Caco-2 (cell line): ENCODE measurements at regions not wholly inside any gene's neighbourhood (a gene's known extent, or its start where the extent isn't known, plus 50 kb on each side); places are given as distances from the start of the nearest gene placed in this dataset.

ENCODE experiments used
- BruUV-seq: library from RNA; stranded (reverse); fragments of 400-500 nt; replicated peaks from 2 replicates; lab custom pipeline; 2021; lab: Mats Ljungman, UMichigan
- CTCF ChIA-PET: fragments of 300-600 bp; sonication (Branson Sonifier 250); formaldehyde crosslinking; loops from one replicate; lab custom pipeline; 2022; ENCODE audit warnings: antibody characterized with exemption; lab: Charles Lee
- POLR2A ChIA-PET: fragments of 300-600 bp; sonication (Branson Sonifier 250); formaldehyde crosslinking; loops from one replicate; lab custom pipeline; 2022; ENCODE audit warnings: antibody characterized with exemption; lab: Charles Lee
- DNase-seq, 2 experiments: peaks; one replicate each; pipeline versions ENCODE4 v3.0.0 to v3.0.0-alpha.2; 2020 to 2022
- H3K27me3 ChIP-seq: replicated peaks from 2 replicates; pipeline ENCODE4 v1.6.0; 2011; ENCODE audit warnings: low read length; ENCODE audit not compliant: control insufficient read depth, insufficient read depth
- H3K36me3 ChIP-seq: 2 replicates; pipeline ENCODE4 v1.5.1; 2011; ENCODE audit warnings: low read length; ENCODE audit not compliant: control insufficient read depth, insufficient read depth
- H3K4me1 ChIP-seq: fragments of 250-450 bp; sonication (Bioruptor Pico); 2 replicates; pipeline ENCODE4 v1.5.1; 2020; ENCODE audit warnings: mild to moderate bottlenecking
- H3K4me3 ChIP-seq: 2 replicates; pipeline ENCODE4 v1.5.1; 2011; ENCODE audit warnings: low read depth, mild to moderate bottlenecking, control low read depth, low read length
- H3K9me3 ChIP-seq: fragments of 250-450 bp; sonication (Bioruptor Pico); 2 replicates; pipeline ENCODE4 v1.5.1; 2020; ENCODE audit warnings: mild to moderate bottlenecking, moderate library complexity
- H3K27ac Mint-ChIP-seq: one replicate; pipeline ENCODE4 v1.8.0; 2022; ENCODE audit warnings: mixed read lengths; ENCODE audit not compliant: unreplicated experiment
- H3K27me3 Mint-ChIP-seq: one replicate; pipeline ENCODE4 v1.8.0; 2022; ENCODE audit warnings: mixed read lengths; ENCODE audit not compliant: insufficient read depth, unreplicated experiment
- H3K36me3 Mint-ChIP-seq: one replicate; pipeline ENCODE4 v1.8.0; 2022; ENCODE audit warnings: mild to moderate bottlenecking, mixed read lengths; ENCODE audit not compliant: insufficient read depth, unreplicated experiment
- H3K4me1 Mint-ChIP-seq: one replicate; pipeline ENCODE4 v1.8.0; 2022; ENCODE audit warnings: low read depth, mixed read lengths; ENCODE audit not compliant: unreplicated experiment
- H3K4me3 Mint-ChIP-seq: one replicate; pipeline ENCODE4 v1.8.0; 2022; ENCODE audit warnings: mild to moderate bottlenecking, moderate library complexity, mixed read lengths; ENCODE audit not compliant: unreplicated experiment
- H3K9me3 Mint-ChIP-seq: one replicate; pipeline ENCODE4 v1.8.0; 2022; ENCODE audit warnings: mixed read lengths; ENCODE audit not compliant: unreplicated experiment
- CTCF ChIP-seq, 2 experiments: fragments of 200-600 bp in 1 of 2; IDR thresholded peaks; 1 replicate in 1 of 2; 2 replicates in 1 of 2; pipeline versions ENCODE4 v1.5.1 to v1.8.0; 2011 to 2022; ENCODE audit warnings: antibody characterized with exemption in 1 of 2, control low read depth in 1 of 2, inconsistent platforms in 1 of 2, low read depth in 1 of 2, low read length in 1 of 2, mild to moderate bottlenecking in 1 of 2, moderate library complexity in 1 of 2; ENCODE audit not compliant: insufficient read depth in 1 of 2, severe bottlenecking in 1 of 2, unreplicated experiment in 1 of 2
- intact Hi-C: fragments of 100-400 bp; cut with micrococcal nuclease; formaldehyde crosslinking; loops from one replicate; pipeline ENCODE4 v1.10.0; 2022; ENCODE audit not compliant: unreplicated experiment

GRCh38 chr6:115053169-115053860 lies 710.5 kb upstream of the HS3ST5 start:
- H3K36me3 Mint-ChIP-seq, result peaks cover 6% of the 10 kb centered on the region
- DNase-seq, result no peak
- no peaks in the 10 kb centered on the region for H3K36me3 ChIP-seq
- ChIA-PET POLR2A (no interaction called here), CTCF (no interaction called here)
- H3K4me1 ChIP-seq, result 0 out of 2 replicates have a peak, but pooled peaks cover 3% of the 10 kb centered on the region
- peaks cover 8% of the 10 kb centered on the region for H3K4me1 Mint-ChIP-seq
- no peaks in the 10 kb centered on the region for H3K9me3 ChIP-seq
- intact Hi-C loops, result no loop called here
- BruUV-seq, result no TSS peak
- H3K27me3 Mint-ChIP-seq, result no peaks in the 10 kb centered on the region
- no peaks in the 10 kb centered on the region for H3K27me3 ChIP-seq
- H3K4me3 Mint-ChIP-seq, result no peak overlapping the region
- no peak for TF ChIP-seq CTCF (IDR thresholded peaks at IDR 0.05; ENCODE audit: insufficient read depth in 1 of 2, low read depth in 1 of 2, low read length in 1 of 2, severe bottlenecking in 1 of 2, unreplicated experiment in 1 of 2)
- no peak overlapping the region for H3K4me3 ChIP-seq
- H3K27ac Mint-ChIP-seq, result no peak overlapping the region
- no peaks in the 10 kb centered on the region for H3K9me3 Mint-ChIP-seq

DNA sequence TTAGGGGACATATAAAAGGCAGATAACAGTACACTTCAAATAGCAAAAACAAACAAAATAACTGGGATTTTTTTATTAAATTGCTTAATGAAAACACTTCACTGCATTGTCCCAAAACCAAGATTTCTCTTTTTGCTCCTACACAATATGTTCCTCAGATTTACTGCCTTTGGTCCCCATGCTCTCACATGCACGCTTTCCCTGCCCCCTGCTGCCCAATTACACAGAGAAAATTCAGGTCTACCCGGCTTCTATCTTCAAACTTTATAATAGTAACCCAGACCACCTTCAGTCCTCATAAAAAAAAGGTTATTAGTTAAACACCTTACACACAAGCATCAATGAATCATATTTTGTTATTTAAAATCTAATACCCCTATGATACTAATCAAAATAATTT lies 673.8 kb upstream of the HS3ST5 start:
- no peaks in the 10 kb centered on the region for H3K27me3 ChIP-seq
- H3K4me1 ChIP-seq, result no peaks in the 10 kb centered on the region
- intact Hi-C loops, result loop anchor here (2.0 kb wide), 1 partner anchor 268 kb away; no protein-coding TSS in a partner anchor
- no peak for TF ChIP-seq CTCF (IDR thresholded peaks at IDR 0.05; ENCODE audit: insufficient read depth in 1 of 2, low read depth in 1 of 2, low read length in 1 of 2, severe bottlenecking in 1 of 2, unreplicated experiment in 1 of 2)
- no peak overlapping the region for H3K27ac Mint-ChIP-seq
- no peak overlapping the region for H3K4me3 ChIP-seq
- H3K9me3 ChIP-seq, result no peaks in the 10 kb centered on the region
- no TSS peak for BruUV-seq
- no peaks in the 10 kb centered on the region for H3K36me3 Mint-ChIP-seq
- POLR2A ChIA-PET, result no interaction called here
- no peaks in the 10 kb centered on the region for H3K27me3 Mint-ChIP-seq
- no peaks in the 10 kb centered on the region for H3K36me3 ChIP-seq
- CTCF ChIA-PET, result no interaction called here
- H3K4me3 Mint-ChIP-seq, result no peak overlapping the region
- H3K9me3 Mint-ChIP-seq, result no peaks in the 10 kb centered on the region
- H3K4me1 Mint-ChIP-seq, result no peaks in the 10 kb centered on the region
- peak in 1 of 2 experiments; percentile 6 for DNase-seq

- H3K27me3 ChIP-seq, result no peaks in the 10 kb centered on the region
- H3K4me1 ChIP-seq, result no peaks in the 10 kb centered on the region
- H3K4me1 Mint-ChIP-seq, result no peaks in the 10 kb centered on the region
- H3K9me3 ChIP-seq, result no peaks in the 10 kb centered on the region
- H3K4me3 ChIP-seq, result no peak overlapping the region
- no peak overlapping the region for H3K27ac Mint-ChIP-seq
- no TSS peak for BruUV-seq
- ChIA-PET CTCF (no interaction called here), POLR2A (no interaction called here)
- no peaks in the 10 kb centered on the region for H3K36me3 Mint-ChIP-seq
- H3K27me3 Mint-ChIP-seq, result no peaks in the 10 kb centered on the region
- DNase-seq, result no peak
- no peak overlapping the region for H3K4me3 Mint-ChIP-seq
- no peak for TF ChIP-seq CTCF (IDR thresholded peaks at IDR 0.05; ENCODE audit: insufficient read depth in 1 of 2, low read depth in 1 of 2, low read length in 1 of 2, severe bottlenecking in 1 of 2, unreplicated experiment in 1 of 2)
- H3K36me3 ChIP-seq, result no peaks in the 10 kb centered on the region
- H3K9me3 Mint-ChIP-seq, result peaks cover 9% of the 10 kb centered on the region
- intact Hi-C loops, result no loop called here
Measured at GRCh38 chr6:115004982-115005381, 662.2 kb upstream of the HS3ST5 start.
